ENCODE measurements at regions not wholly inside any gene's neighbourhood (a gene's known extent, or its start where the extent isn't known, plus 50 kb on each side); places are given as distances from the start of the nearest gene placed in this dataset.

DNA sequence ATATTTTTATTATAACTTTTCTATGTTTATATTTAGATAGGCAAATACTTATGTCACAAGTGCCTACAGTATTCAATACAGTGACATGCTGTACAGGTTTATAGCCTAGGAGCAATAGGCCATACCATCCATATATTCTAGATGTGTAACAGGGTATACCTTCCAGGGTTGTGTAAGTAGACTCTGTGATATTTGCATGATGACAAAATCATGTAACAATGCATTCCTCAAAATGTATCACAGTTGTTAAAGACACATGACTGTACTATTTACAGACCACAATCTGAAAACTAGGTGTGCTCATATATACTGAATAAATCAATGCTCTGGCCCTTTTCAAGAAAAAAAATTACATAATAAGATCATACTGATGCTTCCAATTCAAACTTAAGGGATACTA lies 433.2 kb upstream of the RGPD4 start:
- TF ChIP-seq POLR2A (IDR thresholded peaks at IDR 0.05) (no peak), EP300 (IDR thresholded peaks at IDR 0.05) (no peak)
- TF ChIP-seq, protein P1, sequence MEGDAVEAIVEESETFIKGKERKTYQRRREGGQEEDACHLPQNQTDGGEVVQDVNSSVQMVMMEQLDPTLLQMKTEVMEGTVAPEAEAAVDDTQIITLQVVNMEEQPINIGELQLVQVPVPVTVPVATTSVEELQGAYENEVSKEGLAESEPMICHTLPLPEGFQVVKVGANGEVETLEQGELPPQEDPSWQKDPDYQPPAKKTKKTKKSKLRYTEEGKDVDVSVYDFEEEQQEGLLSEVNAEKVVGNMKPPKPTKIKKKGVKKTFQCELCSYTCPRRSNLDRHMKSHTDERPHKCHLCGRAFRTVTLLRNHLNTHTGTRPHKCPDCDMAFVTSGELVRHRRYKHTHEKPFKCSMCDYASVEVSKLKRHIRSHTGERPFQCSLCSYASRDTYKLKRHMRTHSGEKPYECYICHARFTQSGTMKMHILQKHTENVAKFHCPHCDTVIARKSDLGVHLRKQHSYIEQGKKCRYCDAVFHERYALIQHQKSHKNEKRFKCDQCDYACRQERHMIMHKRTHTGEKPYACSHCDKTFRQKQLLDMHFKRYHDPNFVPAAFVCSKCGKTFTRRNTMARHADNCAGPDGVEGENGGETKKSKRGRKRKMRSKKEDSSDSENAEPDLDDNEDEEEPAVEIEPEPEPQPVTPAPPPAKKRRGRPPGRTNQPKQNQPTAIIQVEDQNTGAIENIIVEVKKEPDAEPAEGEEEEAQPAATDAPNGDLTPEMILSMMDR (IDR thresholded peaks at IDR 0.05) = no peak

Data from upper lobe of left lung (tissue), 4 donors.